SK-N-SH (cell line): ENCODE measurements at regions not wholly inside any gene's neighbourhood (a gene's known extent, or its start where the extent isn't known, plus 50 kb on each side); places are given as distances from the start of the nearest gene placed in this dataset.

Source experiments
- CTCF ChIA-PET: fragments of 300-600, 350-600 bp; formaldehyde crosslinking; extraction: SDS; loops from one replicate; lab custom pipeline; 2021; lab: Yijun Ruan, JAX
- POLR2A ChIA-PET: fragments of 350-600 bp; sonication (Branson Sonifier 250); formaldehyde crosslinking; extraction: SDS; loops from one replicate; lab custom pipeline; 2020; ENCODE audit warnings: antibody characterized with exemption, inconsistent platforms; lab: Yijun Ruan, JAX
- DNase-seq: peaks from one replicate; pipeline ENCODE4 v3.0.0; 2012
- H2AFZ ChIP-seq: fragments of 200-600 bp; sonication (generic); 2 replicates; pipeline ENCODE4 v1.8.1; 2016; ENCODE audit warnings: antibody characterized with exemption, mild to moderate bottlenecking, low read depth
- H3F3A ChIP-seq: fragments of 200-600 bp; sonication (generic); replicated peaks from 2 replicates; pipeline ENCODE3; 2016; ENCODE audit warnings: antibody characterized with exemption, mild to moderate bottlenecking; ENCODE audit not compliant: insufficient read depth
- H3K27ac ChIP-seq, 2 experiments: fragments of 200-500 bp in 1 of 2; fragments of 200-600 bp in 1 of 2; sonication (Bioruptor generic) in 1 of 2; sonication (generic), shearing (Covaris generic) in 1 of 2; 2 replicates each; pipeline versions ENCODE4 v1.5.1 to v1.6.1; 2014 to 2016; ENCODE audit warnings: low read depth in 2 of 2, inconsistent platforms in 1 of 2, low read length in 1 of 2, mild to moderate bottlenecking in 1 of 2, mixed read lengths in 1 of 2
- H3K27me3 ChIP-seq: fragments of 200-600 bp; sonication (generic), shearing (Covaris generic); 2 replicates; pipeline ENCODE4 v1.6.1; 2016; ENCODE audit warnings: mixed run types; ENCODE audit not compliant: insufficient read depth
- H3K36me3 ChIP-seq, 2 experiments: fragments of 200-500 bp in 1 of 2; fragments of 200-600 bp in 1 of 2; sonication (Bioruptor generic) in 1 of 2; sonication (generic) in 1 of 2; replicated peaks in 1 of 2; 2 replicates each; pipeline versions ENCODE3 to v1.5.1; 2014 to 2016; ENCODE audit warnings: low read length in 1 of 2, mild to moderate bottlenecking in 1 of 2; ENCODE audit not compliant: insufficient read depth in 2 of 2, control insufficient read depth in 1 of 2
- H3K4me1 ChIP-seq, 2 experiments: fragments of 200-500 bp in 1 of 2; fragments of 200-600 bp in 1 of 2; sonication (Bioruptor generic) in 1 of 2; sonication (generic), shearing (Covaris generic) in 1 of 2; 2 replicates each; pipeline versions ENCODE4 v1.5.1 to v1.6.1; 2014 to 2016; ENCODE audit warnings: low read depth in 1 of 2, low read length in 1 of 2, mixed run types in 1 of 2; ENCODE audit not compliant: insufficient read depth in 2 of 2, control insufficient read depth in 1 of 2
- H3K4me2 ChIP-seq: fragments of 200-600 bp; sonication (generic), shearing (Covaris generic); 2 replicates; pipeline ENCODE4 v1.6.1; 2017; ENCODE audit warnings: mixed run types
- H3K4me3 ChIP-seq, 2 experiments: fragments of 200-500 bp in 1 of 2; fragments of 200-600 bp in 1 of 2; sonication (Bioruptor generic) in 1 of 2; sonication (generic), shearing (Covaris generic) in 1 of 2; 2 replicates each; pipeline versions ENCODE4 v1.5.1 to v1.8.1; 2014 to 2016; ENCODE audit warnings: low read depth in 2 of 2, inconsistent platforms in 1 of 2, low read length in 1 of 2, mild to moderate bottlenecking in 1 of 2, mixed read lengths in 1 of 2, moderate library complexity in 1 of 2
- H3K79me2 ChIP-seq: fragments of 200-600 bp; sonication (generic); 2 replicates; pipeline ENCODE4 v1.8.1; 2017; ENCODE audit warnings: mild to moderate bottlenecking; ENCODE audit not compliant: insufficient read depth
- H3K9ac ChIP-seq: fragments of 200-600 bp; sonication (generic); 2 replicates; pipeline ENCODE4 v1.6.1; 2017; ENCODE audit warnings: mixed run types
- H3K9me2 ChIP-seq: fragments of 200-600 bp; sonication (generic); 2 replicates; pipeline ENCODE4 v1.6.1; 2017; ENCODE audit warnings: mixed run types
- H3K9me3 ChIP-seq: fragments of 200-600 bp; sonication (generic); 2 replicates; pipeline ENCODE4 v1.6.1; 2017; ENCODE audit warnings: mixed run types, mild to moderate bottlenecking, moderate library complexity
- H4K20me1 ChIP-seq: fragments of 200-600 bp; sonication (generic); 2 replicates; pipeline ENCODE4 v1.6.1; 2017; ENCODE audit warnings: mild to moderate bottlenecking, mixed run types; ENCODE audit not compliant: insufficient read depth
- CHD2 ChIP-seq: fragments of 150-350 bp; IDR thresholded peaks from 2 replicates; pipeline ENCODE4 v1.6.1; 2018; ENCODE audit warnings: low read length; ENCODE audit not compliant: partially characterized antibody
- ELF1 ChIP-seq: IDR thresholded peaks from 2 replicates; pipeline ENCODE4 v1.4.0; 2012
- FOXM1 ChIP-seq: IDR thresholded peaks from 2 replicates; pipeline ENCODE4 v1.4.0; 2012; ENCODE audit warnings: low read depth, mild to moderate bottlenecking
- GATA2 ChIP-seq: sonication (generic); formaldehyde crosslinking; IDR thresholded peaks from 2 replicates; pipeline ENCODE4 v1.5.0; 2020; ENCODE audit warnings: mild to moderate bottlenecking, missing genetic modification reagents
- NFIC ChIP-seq: IDR thresholded peaks from 2 replicates; pipeline ENCODE4 v1.4.0; 2012; ENCODE audit warnings: borderline replicate concordance
- NRF1 ChIP-seq: IDR thresholded peaks from 2 replicates; pipeline ENCODE4 v1.6.1; 2012; ENCODE audit warnings: low read depth, mild to moderate bottlenecking, low read length
- RCOR1 ChIP-seq: fragments of 150-350 bp; IDR thresholded peaks from 2 replicates; pipeline ENCODE4 v1.6.1; 2017; ENCODE audit warnings: antibody characterized with exemption, low read length
- SIN3A ChIP-seq: IDR thresholded peaks from 2 replicates; pipeline ENCODE4 v1.6.1; 2012; ENCODE audit warnings: low read depth, mild to moderate bottlenecking, low read length, moderate library complexity, borderline replicate concordance
- TAF1 ChIP-seq: IDR thresholded peaks from 2 replicates; pipeline ENCODE4 v1.6.1; 2012; ENCODE audit warnings: low read depth, mild to moderate bottlenecking, low read length, moderate library complexity, borderline replicate concordance
- WGBS: methylation state at CpG from one replicate; pipeline ENCODE4 v1.1.6; 2017; ENCODE audit warnings: low lambda C conversion rate; 5-methylcytosine and 5-hydroxymethylcytosine counted together
- TF ChIP-seq, protein P1 (sequence below): IDR thresholded peaks from 2 replicates; pipeline ENCODE4 v1.4.0; 2012; ENCODE audit warnings: low read depth, borderline replicate concordance
- TF ChIP-seq, protein P2 (sequence below): IDR thresholded peaks from 2 replicates; pipeline ENCODE4 v1.6.1; 2012; ENCODE audit warnings: mild to moderate bottlenecking, low read depth, low read length, moderate library complexity
- TF ChIP-seq, protein P3 (sequence below): fragments of 150-350 bp; IDR thresholded peaks from 2 replicates; pipeline ENCODE4 v1.6.1; 2016; ENCODE audit warnings: mild to moderate bottlenecking, low read depth, low read length
- TF ChIP-seq, protein P4 (sequence below): IDR thresholded peaks from 2 replicates; pipeline ENCODE4; 2012

DNA sequence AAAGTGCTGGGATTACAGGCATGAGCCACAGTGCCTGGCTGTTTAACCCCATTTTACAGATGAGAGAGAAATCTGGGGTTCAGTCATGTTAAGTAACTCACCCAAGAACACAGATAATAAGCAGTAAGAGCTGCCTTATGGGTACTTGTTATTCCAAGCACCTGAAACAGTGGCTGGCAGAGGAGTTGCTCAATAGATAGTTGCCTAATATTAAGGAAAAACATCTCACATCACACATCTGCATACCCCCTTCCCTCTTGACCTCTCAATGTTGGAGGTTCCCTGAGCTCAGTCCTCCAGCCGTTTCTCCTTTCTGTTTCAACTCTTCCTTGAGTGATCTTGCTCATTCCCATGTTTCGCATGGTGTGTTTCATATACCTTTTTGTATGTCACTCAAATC lies 401.9 kb downstream of the KLF12 start:
- Histone ChIP-seq H3K9me2 (no peaks in the 10 kb centered on the region), H3K9me3 (no peaks in the 10 kb centered on the region), H3F3A (no peaks in the 10 kb centered on the region), H3K4me3 (no peak overlapping the region), H3K9ac (no peak overlapping the region), H4K20me1 (no peaks in the 10 kb centered on the region), H3K36me3 (no peaks in the 10 kb centered on the region), H2AFZ (no peak overlapping the region), H3K79me2 (no peaks in the 10 kb centered on the region), H3K4me2 (no peak overlapping the region), H3K27me3 (no peaks in the 10 kb centered on the region), H3K27ac (no peak overlapping the region), H3K4me1 (no peaks in the 10 kb centered on the region)
- ChIA-PET CTCF (no interaction called here), POLR2A (interaction anchor here (0.7 kb wide), 1 partner anchor 753 kb away, joined by 3 read pairs; no protein-coding TSS in a partner anchor)
- 98% methylated on average over 2 of the region's 2 CpGs for WGBS
- TF ChIP-seq GATA2 (CRISPR knock-in tag) (no peak), TAF1 (no peak), RCOR1 (no peak), SIN3A (no peak), NRF1 (no peak), CHD2 (no peak), FOXM1 (no peak), NFIC (no peak), ELF1 (no peak)
- TF ChIP-seq, protein P1, sequence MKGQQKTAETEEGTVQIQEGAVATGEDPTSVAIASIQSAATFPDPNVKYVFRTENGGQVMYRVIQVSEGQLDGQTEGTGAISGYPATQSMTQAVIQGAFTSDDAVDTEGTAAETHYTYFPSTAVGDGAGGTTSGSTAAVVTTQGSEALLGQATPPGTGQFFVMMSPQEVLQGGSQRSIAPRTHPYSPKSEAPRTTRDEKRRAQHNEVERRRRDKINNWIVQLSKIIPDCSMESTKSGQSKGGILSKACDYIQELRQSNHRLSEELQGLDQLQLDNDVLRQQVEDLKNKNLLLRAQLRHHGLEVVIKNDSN = no peak
- TF ChIP-seq, protein P2, sequence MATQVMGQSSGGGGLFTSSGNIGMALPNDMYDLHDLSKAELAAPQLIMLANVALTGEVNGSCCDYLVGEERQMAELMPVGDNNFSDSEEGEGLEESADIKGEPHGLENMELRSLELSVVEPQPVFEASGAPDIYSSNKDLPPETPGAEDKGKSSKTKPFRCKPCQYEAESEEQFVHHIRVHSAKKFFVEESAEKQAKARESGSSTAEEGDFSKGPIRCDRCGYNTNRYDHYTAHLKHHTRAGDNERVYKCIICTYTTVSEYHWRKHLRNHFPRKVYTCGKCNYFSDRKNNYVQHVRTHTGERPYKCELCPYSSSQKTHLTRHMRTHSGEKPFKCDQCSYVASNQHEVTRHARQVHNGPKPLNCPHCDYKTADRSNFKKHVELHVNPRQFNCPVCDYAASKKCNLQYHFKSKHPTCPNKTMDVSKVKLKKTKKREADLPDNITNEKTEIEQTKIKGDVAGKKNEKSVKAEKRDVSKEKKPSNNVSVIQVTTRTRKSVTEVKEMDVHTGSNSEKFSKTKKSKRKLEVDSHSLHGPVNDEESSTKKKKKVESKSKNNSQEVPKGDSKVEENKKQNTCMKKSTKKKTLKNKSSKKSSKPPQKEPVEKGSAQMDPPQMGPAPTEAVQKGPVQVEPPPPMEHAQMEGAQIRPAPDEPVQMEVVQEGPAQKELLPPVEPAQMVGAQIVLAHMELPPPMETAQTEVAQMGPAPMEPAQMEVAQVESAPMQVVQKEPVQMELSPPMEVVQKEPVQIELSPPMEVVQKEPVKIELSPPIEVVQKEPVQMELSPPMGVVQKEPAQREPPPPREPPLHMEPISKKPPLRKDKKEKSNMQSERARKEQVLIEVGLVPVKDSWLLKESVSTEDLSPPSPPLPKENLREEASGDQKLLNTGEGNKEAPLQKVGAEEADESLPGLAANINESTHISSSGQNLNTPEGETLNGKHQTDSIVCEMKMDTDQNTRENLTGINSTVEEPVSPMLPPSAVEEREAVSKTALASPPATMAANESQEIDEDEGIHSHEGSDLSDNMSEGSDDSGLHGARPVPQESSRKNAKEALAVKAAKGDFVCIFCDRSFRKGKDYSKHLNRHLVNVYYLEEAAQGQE = no peak
- TF ChIP-seq, protein P3, sequence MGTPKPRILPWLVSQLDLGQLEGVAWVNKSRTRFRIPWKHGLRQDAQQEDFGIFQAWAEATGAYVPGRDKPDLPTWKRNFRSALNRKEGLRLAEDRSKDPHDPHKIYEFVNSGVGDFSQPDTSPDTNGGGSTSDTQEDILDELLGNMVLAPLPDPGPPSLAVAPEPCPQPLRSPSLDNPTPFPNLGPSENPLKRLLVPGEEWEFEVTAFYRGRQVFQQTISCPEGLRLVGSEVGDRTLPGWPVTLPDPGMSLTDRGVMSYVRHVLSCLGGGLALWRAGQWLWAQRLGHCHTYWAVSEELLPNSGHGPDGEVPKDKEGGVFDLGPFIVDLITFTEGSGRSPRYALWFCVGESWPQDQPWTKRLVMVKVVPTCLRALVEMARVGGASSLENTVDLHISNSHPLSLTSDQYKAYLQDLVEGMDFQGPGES = no peak
- TF ChIP-seq, protein P4, sequence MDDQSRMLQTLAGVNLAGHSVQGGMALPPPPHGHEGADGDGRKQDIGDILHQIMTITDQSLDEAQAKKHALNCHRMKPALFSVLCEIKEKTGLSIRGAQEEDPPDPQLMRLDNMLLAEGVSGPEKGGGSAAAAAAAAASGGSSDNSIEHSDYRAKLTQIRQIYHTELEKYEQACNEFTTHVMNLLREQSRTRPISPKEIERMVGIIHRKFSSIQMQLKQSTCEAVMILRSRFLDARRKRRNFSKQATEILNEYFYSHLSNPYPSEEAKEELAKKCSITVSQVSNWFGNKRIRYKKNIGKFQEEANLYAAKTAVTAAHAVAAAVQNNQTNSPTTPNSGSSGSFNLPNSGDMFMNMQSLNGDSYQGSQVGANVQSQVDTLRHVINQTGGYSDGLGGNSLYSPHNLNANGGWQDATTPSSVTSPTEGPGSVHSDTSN = no peak
- DNase-seq = no peak
